SK-N-MC (cell line): ENCODE measurements at regions not wholly inside any gene's neighbourhood (a gene's known extent, or its start where the extent isn't known, plus 50 kb on each side); places are given as distances from the start of the nearest gene placed in this dataset.

Experiments used
- EZH2 ChIP-seq: fragments of 200-600 bp; sonication (generic); IDR thresholded peaks from one replicate; pipeline ENCODE4 v1.6.1; 2017; ENCODE audit warnings: antibody characterized with exemption
- FOXP2 ChIP-seq: optimal IDR thresholded peaks from 2 replicates; pipeline ENCODE3; 2011; ENCODE audit warnings: mild to moderate bottlenecking, moderate library complexity; ENCODE audit not compliant: insufficient read depth; ENCODE audit errors: extremely low read length, control extremely low read depth
- POLR2AphosphoS5 ChIP-seq: IDR thresholded peaks from 2 replicates; pipeline ENCODE4 v1.6.1; 2012; ENCODE audit warnings: mild to moderate bottlenecking, low read depth, low read length, borderline replicate concordance

DNA sequence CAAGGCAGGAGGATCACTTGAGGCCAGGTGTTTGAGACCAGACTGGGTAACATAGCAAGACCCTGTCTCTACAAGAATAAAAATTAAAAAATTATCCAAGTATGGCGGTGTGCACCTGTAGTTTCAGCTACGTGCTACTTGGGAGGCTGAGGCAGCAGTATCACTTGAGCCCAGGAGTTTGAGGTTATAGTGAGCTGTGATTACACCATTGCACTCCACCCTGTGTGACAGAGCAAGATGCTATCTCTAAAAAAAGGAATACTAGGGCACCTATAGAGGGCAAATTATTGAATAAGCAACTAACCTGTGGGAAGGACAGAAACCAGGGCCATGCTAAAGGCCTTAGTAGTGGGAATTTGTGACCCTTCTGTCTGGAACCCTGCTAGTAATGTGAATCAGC, 86.1 kb downstream of the TENT5C start:
- TF ChIP-seq POLR2AphosphoS5, result no peak
- TF ChIP-seq EZH2, result no peak
- TF ChIP-seq FOXP2, result no peak
